H9 (cell line): ENCODE measurements at regions not wholly inside any gene's neighbourhood (a gene's known extent, or its start where the extent isn't known, plus 50 kb on each side); places are given as distances from the start of the nearest gene placed in this dataset.

Experiments
- DNase-seq: peaks from one replicate; pipeline ENCODE4 v3.0.0-alpha.2; 2017
- H2AFZ ChIP-seq: one replicate; pipeline ENCODE4 v1.6.1; 2013; ENCODE audit warnings: mild to moderate bottlenecking, low read length, control low read depth, moderate library complexity
- H2AK5ac ChIP-seq: 2 replicates; pipeline ENCODE4 v1.6.1; 2013; ENCODE audit warnings: low read length, control low read depth, mixed read lengths; ENCODE audit not compliant: insufficient read length
- H2BK120ac ChIP-seq: one replicate; pipeline ENCODE4 v1.6.1; 2013; ENCODE audit warnings: low read depth, mild to moderate bottlenecking, low read length, control low read depth, inconsistent platforms; ENCODE audit not compliant: poor library complexity, severe bottlenecking
- H2BK12ac ChIP-seq: 2 replicates; pipeline ENCODE4 v1.6.1; 2013; ENCODE audit warnings: low read length, control low read depth, mixed read lengths, low read depth; ENCODE audit not compliant: insufficient read length
- H2BK15ac ChIP-seq: 2 replicates; pipeline ENCODE4 v1.6.1; 2013; ENCODE audit warnings: low read depth, low read length, control low read depth
- H2BK20ac ChIP-seq: one replicate; pipeline ENCODE4 v1.6.1; 2013; ENCODE audit warnings: low read depth, mild to moderate bottlenecking, low read length, control low read depth, inconsistent platforms; ENCODE audit not compliant: poor library complexity, severe bottlenecking
- H2BK5ac ChIP-seq: 2 replicates; pipeline ENCODE4 v1.6.1; 2013; ENCODE audit warnings: low read length, control low read depth, mixed read lengths; ENCODE audit not compliant: insufficient read length
- H3K14ac ChIP-seq: 2 replicates; pipeline ENCODE4 v1.6.1; 2013; ENCODE audit warnings: low read length, control low read depth; ENCODE audit not compliant: insufficient read depth
- H3K18ac ChIP-seq: 2 replicates; pipeline ENCODE4 v1.6.1; 2013; ENCODE audit warnings: low read depth, mild to moderate bottlenecking, mixed read lengths, low read length, control low read depth; ENCODE audit not compliant: insufficient read length
- H3K23ac ChIP-seq: 2 replicates; pipeline ENCODE4 v1.6.1; 2013; ENCODE audit warnings: low read length, control low read depth, mixed read lengths, low read depth; ENCODE audit not compliant: insufficient read length
- H3K23me2 ChIP-seq: 2 replicates; pipeline ENCODE4 v1.6.1; 2013; ENCODE audit warnings: low read depth, mild to moderate bottlenecking, mixed read lengths, low read length, control low read depth; ENCODE audit not compliant: insufficient read length, poor library complexity, severe bottlenecking
- H3K27ac ChIP-seq: 2 replicates; pipeline ENCODE4 v1.5.1; 2013; ENCODE audit warnings: low read length, control low read depth, mixed read lengths, low read depth; ENCODE audit not compliant: insufficient read length
- H3K27me3 ChIP-seq: 2 replicates; pipeline ENCODE4 v1.6.1; 2013; ENCODE audit warnings: low read length, control low read depth, inconsistent platforms; ENCODE audit not compliant: insufficient read depth
- H3K4ac ChIP-seq: 2 replicates; pipeline ENCODE4 v1.6.1; 2013; ENCODE audit warnings: low read depth, mild to moderate bottlenecking, control low read depth, inconsistent platforms, low read length, moderate library complexity
- H3K4me1 ChIP-seq: 2 replicates; pipeline ENCODE4 v1.6.1; 2013; ENCODE audit warnings: low read length, control low read depth, inconsistent platforms; ENCODE audit not compliant: insufficient read depth
- H3K4me2 ChIP-seq: 2 replicates; pipeline ENCODE4 v1.6.1; 2013; ENCODE audit warnings: low read length, control low read depth, mixed read lengths; ENCODE audit not compliant: insufficient read length, insufficient read depth
- H3K56ac ChIP-seq: 2 replicates; pipeline ENCODE4 v1.6.1; 2013; ENCODE audit warnings: low read depth, mild to moderate bottlenecking, mixed read lengths, low read length, control low read depth; ENCODE audit not compliant: insufficient read length
- H3K79me1 ChIP-seq: 2 replicates; pipeline ENCODE4 v1.6.1; 2013; ENCODE audit warnings: low read depth, mild to moderate bottlenecking, moderate library complexity, low read length, control low read depth, inconsistent platforms; ENCODE audit not compliant: insufficient read depth, poor library complexity, severe bottlenecking
- H3K79me2 ChIP-seq: 2 replicates; pipeline ENCODE4 v1.6.1; 2013; ENCODE audit warnings: low read length, control low read depth, inconsistent platforms; ENCODE audit not compliant: insufficient read depth
- H3K9ac ChIP-seq: 2 replicates; pipeline ENCODE4 v1.6.1; 2013; ENCODE audit warnings: low read length, control low read depth, mixed read lengths; ENCODE audit not compliant: insufficient read length; ENCODE audit errors: extremely low read depth
- H3K9me3 ChIP-seq: one replicate; pipeline ENCODE4 v1.6.1; 2013; ENCODE audit warnings: low read depth, low read length, inconsistent platforms; ENCODE audit not compliant: control insufficient read depth
- H3T11ph ChIP-seq: one replicate; pipeline ENCODE4 v1.6.1; 2013; ENCODE audit warnings: mild to moderate bottlenecking, low read length, control low read depth, inconsistent platforms
- H4K20me1 ChIP-seq: one replicate; pipeline ENCODE4 v1.6.1; 2013; ENCODE audit not compliant: control insufficient read depth, insufficient read length, insufficient read depth
- H4K5ac ChIP-seq: 2 replicates; pipeline ENCODE4 v1.6.1; 2013; ENCODE audit warnings: low read depth, mild to moderate bottlenecking, mixed read lengths, low read length, control low read depth; ENCODE audit not compliant: insufficient read length
- H4K8ac ChIP-seq: replicated peaks from 2 replicates; pipeline ENCODE4 v1.6.1; 2013; ENCODE audit warnings: low read length, control low read depth, mixed read lengths, low read depth; ENCODE audit not compliant: insufficient read length
- H4K91ac ChIP-seq: 2 replicates; pipeline ENCODE4 v1.6.1; 2013; ENCODE audit warnings: low read depth, mild to moderate bottlenecking, moderate library complexity, mixed read lengths, low read length, control low read depth; ENCODE audit not compliant: insufficient read length
- H3K27ac Mint-ChIP-seq, 3 experiments: 2 replicates in 2 of 3; 3 replicates in 1 of 3; pipeline ENCODE4 v1.8.0; 2020 to 2021; ENCODE audit warnings: mixed read lengths in 3 of 3, mild to moderate bottlenecking in 1 of 3, moderate library complexity in 1 of 3
- H3K27me3 Mint-ChIP-seq: 2 replicates; pipeline ENCODE4 v1.8.0; 2021; ENCODE audit warnings: low read depth, mild to moderate bottlenecking, moderate library complexity, mixed read lengths
- H3K36me3 Mint-ChIP-seq, 3 experiments: 2 replicates in 2 of 3; 3 replicates in 1 of 3; pipeline ENCODE4 v1.8.0; 2020 to 2021; ENCODE audit warnings: low read depth in 3 of 3, mixed read lengths in 3 of 3; ENCODE audit not compliant: insufficient read depth in 1 of 3
- H3K4me1 Mint-ChIP-seq, 2 experiments: 2 replicates each; pipeline ENCODE4 v1.8.0; 2020; ENCODE audit warnings: mixed read lengths in 2 of 2
- H3K4me3 Mint-ChIP-seq, 2 experiments: 2 replicates in 1 of 2; 3 replicates in 1 of 2; pipeline ENCODE4 v1.8.0; 2020 to 2021; ENCODE audit warnings: mild to moderate bottlenecking in 2 of 2, mixed read lengths in 2 of 2, moderate library complexity in 1 of 2
- H3K9me3 Mint-ChIP-seq, 2 experiments: 2 replicates in 1 of 2; 3 replicates in 1 of 2; pipeline ENCODE4 v1.8.0; 2020; ENCODE audit warnings: mild to moderate bottlenecking in 2 of 2, mixed read lengths in 2 of 2, moderate library complexity in 1 of 2
- WGBS: extraction: QIAGEN DNeasy Blood & Tissue Kit; methylation state at CpG from one replicate; pipeline ENCODE4 v1.1.7; 2013; ENCODE audit warnings: missing lambda C conversion rate, low lambda C conversion rate, mixed read lengths; ENCODE audit not compliant: insufficient read length; ENCODE audit errors: extremely low coverage; 5-methylcytosine and 5-hydroxymethylcytosine counted together
- TF ChIP-seq, protein P1 (sequence below): fragments of 200-600 bp; sonication (generic); conservative IDR thresholded peaks from 3 replicates; pipeline ENCODE4 v1.8.0; 2021; ENCODE audit warnings: antibody characterized with exemption, mild to moderate bottlenecking

DNA sequence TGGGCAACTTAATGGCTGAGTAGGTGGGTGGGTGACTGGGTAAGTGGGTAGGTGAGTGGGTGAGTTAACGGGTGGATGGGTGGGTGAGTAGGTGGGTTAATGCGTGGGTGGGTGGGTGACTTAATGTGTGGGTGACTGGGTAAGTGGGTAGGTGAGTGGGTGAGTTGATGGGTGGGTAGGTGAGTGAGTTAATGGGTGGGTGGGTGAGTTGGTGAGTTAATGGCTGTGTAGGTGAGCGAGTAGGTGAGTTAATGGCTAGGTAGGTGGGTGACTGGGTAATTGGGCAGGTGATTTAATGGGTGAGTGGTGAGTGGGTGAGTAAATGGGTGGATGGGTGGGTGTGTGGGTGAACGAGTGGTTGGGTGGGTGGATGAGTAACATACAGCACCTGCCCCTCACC lies 243.0 kb upstream of the MGMT start:
- H2AFZ ChIP-seq: no peak overlapping the region
- TF ChIP-seq, protein P1, sequence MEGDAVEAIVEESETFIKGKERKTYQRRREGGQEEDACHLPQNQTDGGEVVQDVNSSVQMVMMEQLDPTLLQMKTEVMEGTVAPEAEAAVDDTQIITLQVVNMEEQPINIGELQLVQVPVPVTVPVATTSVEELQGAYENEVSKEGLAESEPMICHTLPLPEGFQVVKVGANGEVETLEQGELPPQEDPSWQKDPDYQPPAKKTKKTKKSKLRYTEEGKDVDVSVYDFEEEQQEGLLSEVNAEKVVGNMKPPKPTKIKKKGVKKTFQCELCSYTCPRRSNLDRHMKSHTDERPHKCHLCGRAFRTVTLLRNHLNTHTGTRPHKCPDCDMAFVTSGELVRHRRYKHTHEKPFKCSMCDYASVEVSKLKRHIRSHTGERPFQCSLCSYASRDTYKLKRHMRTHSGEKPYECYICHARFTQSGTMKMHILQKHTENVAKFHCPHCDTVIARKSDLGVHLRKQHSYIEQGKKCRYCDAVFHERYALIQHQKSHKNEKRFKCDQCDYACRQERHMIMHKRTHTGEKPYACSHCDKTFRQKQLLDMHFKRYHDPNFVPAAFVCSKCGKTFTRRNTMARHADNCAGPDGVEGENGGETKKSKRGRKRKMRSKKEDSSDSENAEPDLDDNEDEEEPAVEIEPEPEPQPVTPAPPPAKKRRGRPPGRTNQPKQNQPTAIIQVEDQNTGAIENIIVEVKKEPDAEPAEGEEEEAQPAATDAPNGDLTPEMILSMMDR: no peak
- H2BK5ac ChIP-seq: no peak overlapping the region
- H4K91ac ChIP-seq: no peak overlapping the region
- H2BK20ac ChIP-seq: no peak overlapping the region
- Mint-ChIP-seq H3K4me1 (no peaks in the 10 kb centered on the region), H3K9me3 (no peaks in the 10 kb centered on the region), H3K27me3 (no peaks in the 10 kb centered on the region; the same call in 1 of the 2 replicates), H3K27ac (no peak overlapping the region), H3K36me3 (no peaks in the 10 kb centered on the region; a peak in 1 of 7 replicates), H3K4me3 (no peak overlapping the region)
- no peak overlapping the region for H2BK12ac ChIP-seq
- H3K18ac ChIP-seq: no peak overlapping the region
- H2BK120ac ChIP-seq: no peak overlapping the region
- H3K79me1 ChIP-seq: no peaks in the 10 kb centered on the region
- H3K9me3 ChIP-seq: no peaks in the 10 kb centered on the region
- no CpG with 5 or more reads among the region's 4 CpGs for WGBS
- H3K4ac ChIP-seq: no peak overlapping the region
- no peaks in the 10 kb centered on the region for H4K20me1 ChIP-seq
- no peak overlapping the region for H3K4me2 ChIP-seq
- DNase-seq: no peak
- H3K4me1 ChIP-seq: no peaks in the 10 kb centered on the region
- H3K23ac ChIP-seq: no peak overlapping the region
- H3K14ac ChIP-seq: no peak overlapping the region
- no peak overlapping the region for H3K56ac ChIP-seq
- H3K27me3 ChIP-seq: no peaks in the 10 kb centered on the region
- H2AK5ac ChIP-seq: no peak overlapping the region
- no peak overlapping the region for H3K27ac ChIP-seq
- no peaks in the 10 kb centered on the region for H3K79me2 ChIP-seq
- H3K9ac ChIP-seq: no peak overlapping the region
- H2BK15ac ChIP-seq: no peak overlapping the region
- H3T11ph ChIP-seq: no peak overlapping the region
- H3K23me2 ChIP-seq: no peaks in the 10 kb centered on the region
- H4K5ac ChIP-seq: no peak overlapping the region
- H4K8ac ChIP-seq: no peak overlapping the region
